ENCODE measurements at regions not wholly inside any gene's neighbourhood (a gene's known extent, or its start where the extent isn't known, plus 50 kb on each side); places are given as distances from the start of the nearest gene placed in this dataset.

DNA sequence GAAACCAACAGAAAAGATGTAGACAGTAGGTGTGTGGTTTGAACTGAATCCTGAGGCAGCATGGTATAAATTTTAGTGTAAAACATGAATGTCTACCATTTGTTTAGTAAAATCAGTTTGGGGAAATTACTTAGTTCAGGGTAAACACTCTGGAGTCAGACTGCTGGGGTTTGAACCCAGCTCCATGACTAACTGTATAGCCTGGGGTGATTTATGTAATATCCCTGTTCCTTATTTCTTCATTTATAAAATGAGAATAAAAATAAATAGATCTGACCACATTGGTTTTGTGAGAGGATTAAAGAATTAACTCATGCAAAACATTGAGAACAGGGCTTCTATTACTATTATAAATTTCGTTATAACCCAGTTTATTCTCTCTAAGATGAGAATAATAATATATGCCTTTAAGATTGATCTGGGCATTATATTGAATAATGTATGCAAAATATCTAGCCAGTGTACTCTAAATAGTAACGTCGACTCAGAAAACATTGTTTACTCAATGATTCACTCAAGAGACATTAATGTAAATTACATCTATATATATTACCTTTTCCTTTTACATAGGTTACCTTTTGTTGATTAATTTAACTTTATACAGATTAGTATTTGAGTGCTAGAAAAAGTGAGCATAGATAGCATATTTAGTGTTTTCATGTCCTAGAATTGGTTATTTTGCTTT, 120.6 kb upstream of the KCNJ16 start:
- TF ChIP-seq EZH2 (IDR thresholded peaks at IDR 0.05; ENCODE audit: insufficient read depth, poor library complexity, severe bottlenecking) (no peak), EZH2phosphoT487 (IDR thresholded peaks at IDR 0.05; ENCODE audit: insufficient read depth, low read depth) (no peak)

Measured in GM23248 (cell line).